ENCODE measurements at regions not wholly inside any gene's neighbourhood (a gene's known extent, or its start where the extent isn't known, plus 50 kb on each side); places are given as distances from the start of the nearest gene placed in this dataset.

- Histone ChIP-seq H4K20me1 (ENCODE audit: insufficient read depth, low read length) (no peaks in the 10 kb centered on the region), H3K27me3 (replicated peaks; ENCODE audit: insufficient read depth, low read length) (no peaks in the 10 kb centered on the region), H3K9ac (ENCODE audit: low read length) (no peak overlapping the region), H3K9me2 (replicated peaks; ENCODE audit: insufficient read depth, low read length) (no peaks in the 10 kb centered on the region), H3K4me1 (ENCODE audit: low read length) (no peaks in the 10 kb centered on the region), H3K4me2 (ENCODE audit: low read depth, low read length) (no peak overlapping the region), H3F3A (ENCODE audit: insufficient read depth, low read length) (no peaks in the 10 kb centered on the region), H2AFZ (ENCODE audit: low read length) (no peak overlapping the region), H3K27ac (ENCODE audit: low read length) (no peak overlapping the region), H3K4me3 (ENCODE audit: low read length) (no peak overlapping the region), H3K9me3 (replicated peaks; ENCODE audit: insufficient read depth, low read length) (no peaks in the 10 kb centered on the region), H3K79me2 (ENCODE audit: low read length) (no peaks in the 10 kb centered on the region), H3K36me3 (replicated peaks; ENCODE audit: insufficient read depth, low read length) (no peaks in the 10 kb centered on the region)
- no peak for TF ChIP-seq EZH2 (optimal IDR thresholded peaks at IDR 0.05; ENCODE audit: low read depth, low read length)
- TF ChIP-seq, protein P1, sequence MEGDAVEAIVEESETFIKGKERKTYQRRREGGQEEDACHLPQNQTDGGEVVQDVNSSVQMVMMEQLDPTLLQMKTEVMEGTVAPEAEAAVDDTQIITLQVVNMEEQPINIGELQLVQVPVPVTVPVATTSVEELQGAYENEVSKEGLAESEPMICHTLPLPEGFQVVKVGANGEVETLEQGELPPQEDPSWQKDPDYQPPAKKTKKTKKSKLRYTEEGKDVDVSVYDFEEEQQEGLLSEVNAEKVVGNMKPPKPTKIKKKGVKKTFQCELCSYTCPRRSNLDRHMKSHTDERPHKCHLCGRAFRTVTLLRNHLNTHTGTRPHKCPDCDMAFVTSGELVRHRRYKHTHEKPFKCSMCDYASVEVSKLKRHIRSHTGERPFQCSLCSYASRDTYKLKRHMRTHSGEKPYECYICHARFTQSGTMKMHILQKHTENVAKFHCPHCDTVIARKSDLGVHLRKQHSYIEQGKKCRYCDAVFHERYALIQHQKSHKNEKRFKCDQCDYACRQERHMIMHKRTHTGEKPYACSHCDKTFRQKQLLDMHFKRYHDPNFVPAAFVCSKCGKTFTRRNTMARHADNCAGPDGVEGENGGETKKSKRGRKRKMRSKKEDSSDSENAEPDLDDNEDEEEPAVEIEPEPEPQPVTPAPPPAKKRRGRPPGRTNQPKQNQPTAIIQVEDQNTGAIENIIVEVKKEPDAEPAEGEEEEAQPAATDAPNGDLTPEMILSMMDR (IDR thresholded peaks at IDR 0.05; ENCODE audit: low read length), result no peak
- no peak for TF ChIP-seq EZH2phosphoT487 (IDR thresholded peaks at IDR 0.05; ENCODE audit: low read length)
- DNase-seq, result no peak
These were observed 157.6 kb upstream of the PKN2 start for GRCh38 chr1:88526456-88526855.

- no peak for DNase-seq
- Histone ChIP-seq H3K36me3 (replicated peaks; ENCODE audit: insufficient read depth, low read length) (no peaks in the 10 kb centered on the region), H3F3A (ENCODE audit: insufficient read depth, low read length) (no peaks in the 10 kb centered on the region), H3K4me2 (ENCODE audit: low read depth, low read length) (no peak overlapping the region), H3K27ac (ENCODE audit: low read length) (no peak overlapping the region), H3K9me3 (replicated peaks; ENCODE audit: insufficient read depth, low read length) (no peaks in the 10 kb centered on the region), H4K20me1 (ENCODE audit: insufficient read depth, low read length) (no peaks in the 10 kb centered on the region), H3K79me2 (ENCODE audit: low read length) (no peaks in the 10 kb centered on the region), H3K4me1 (ENCODE audit: low read length) (no peaks in the 10 kb centered on the region), H3K27me3 (replicated peaks; ENCODE audit: insufficient read depth, low read length) (no peaks in the 10 kb centered on the region), H3K4me3 (ENCODE audit: low read length) (no peak overlapping the region), H3K9ac (ENCODE audit: low read length) (no peak overlapping the region), H2AFZ (ENCODE audit: low read length) (no peak overlapping the region), H3K9me2 (replicated peaks; ENCODE audit: insufficient read depth, low read length) (no peaks in the 10 kb centered on the region)
- TF ChIP-seq EZH2phosphoT487 (IDR thresholded peaks at IDR 0.05; ENCODE audit: low read length), result no peak
- TF ChIP-seq, protein P1 (IDR thresholded peaks at IDR 0.05; ENCODE audit: low read length), result no peak
- no peak for TF ChIP-seq EZH2 (optimal IDR thresholded peaks at IDR 0.05; ENCODE audit: low read depth, low read length)
These were observed 155.3 kb upstream of the PKN2 start for GRCh38 chr1:88528792-88529191.

- Histone ChIP-seq H3K4me2 (ENCODE audit: low read depth, low read length) (no peak overlapping the region), H3K79me2 (ENCODE audit: low read length) (no peaks in the 10 kb centered on the region), H3K27ac (ENCODE audit: low read length) (no peak overlapping the region), H2AFZ (ENCODE audit: low read length) (no peak overlapping the region), H3K9ac (ENCODE audit: low read length) (no peak overlapping the region), H3F3A (ENCODE audit: insufficient read depth, low read length) (no peaks in the 10 kb centered on the region), H3K36me3 (replicated peaks; ENCODE audit: insufficient read depth, low read length) (no peaks in the 10 kb centered on the region), H3K4me1 (ENCODE audit: low read length) (no peaks in the 10 kb centered on the region), H3K9me2 (replicated peaks; ENCODE audit: insufficient read depth, low read length) (no peaks in the 10 kb centered on the region), H3K9me3 (replicated peaks; ENCODE audit: insufficient read depth, low read length) (no peaks in the 10 kb centered on the region), H4K20me1 (ENCODE audit: insufficient read depth, low read length) (no peaks in the 10 kb centered on the region), H3K27me3 (replicated peaks; ENCODE audit: insufficient read depth, low read length) (no peaks in the 10 kb centered on the region), H3K4me3 (ENCODE audit: low read length) (no peak overlapping the region)
- TF ChIP-seq, protein P1 (IDR thresholded peaks at IDR 0.05; ENCODE audit: low read length), result no peak
- no peak for TF ChIP-seq EZH2 (optimal IDR thresholded peaks at IDR 0.05; ENCODE audit: low read depth, low read length)
- DNase-seq, result no peak
These were observed 154.5 kb upstream of the PKN2 start for GRCh38 chr1:88529581-88529980.
